Activated CD4-positive, alpha-beta T cell treated with anti-CD3 and anti-CD28 coated beads, Interleukin-2, Interleukin-6, amounts not matched to agents 100 ng/mL and 50 ng/mL, durations not matched to agents 16 hours and 8 hours (primary cell): ENCODE measurements at regions not wholly inside any gene's neighbourhood (a gene's known extent, or its start where the extent isn't known, plus 50 kb on each side); places are given as distances from the start of the nearest gene placed in this dataset.

ENCODE experiments used
- DNase-seq: peaks from one replicate; pipeline ENCODE4 v3.0.0-alpha.2; 2020

GRCh38 chr10:105494944-105495343 lies 853.9 kb downstream of the SORCS3 start:
- DNase-seq: no peak

GRCh38 chr10:105494303-105494702 lies 853.2 kb downstream of the SORCS3 start:
- no peak for DNase-seq

DNA sequence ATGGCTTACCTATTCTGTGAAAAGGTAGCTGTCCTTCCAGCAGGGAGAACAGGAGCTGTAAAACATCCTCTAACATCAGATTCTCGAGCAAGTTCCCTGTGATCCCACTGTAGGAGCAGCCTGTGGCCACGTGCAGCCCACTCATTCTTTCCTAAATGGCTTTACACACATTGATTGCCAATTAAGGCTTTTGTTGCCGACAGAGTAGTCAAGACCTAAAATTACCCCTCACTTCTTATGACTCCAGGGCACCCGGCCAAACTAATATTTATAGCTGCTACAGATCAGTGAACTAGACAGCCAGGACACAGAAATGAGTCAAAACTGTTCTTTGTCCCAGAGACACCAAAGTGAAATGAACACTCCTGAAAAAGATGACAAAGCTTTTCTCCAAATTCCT lies 832.1 kb downstream of the SORCS3 start:
- no peak for DNase-seq

GRCh38 chr10:105468759-105469158 lies 827.7 kb downstream of the SORCS3 start:
- no peak for DNase-seq

- no peak for DNase-seq
Measured at GRCh38 chr10:105466521-105466920, 825.4 kb downstream of the SORCS3 start.

GRCh38 chr10:105434970-105435369 lies 793.9 kb downstream of the SORCS3 start:
- DNase-seq: no peak

GRCh38 chr10:105413997-105414396 lies 772.9 kb downstream of the SORCS3 start:
- no peak for DNase-seq

GRCh38 chr10:105409370-105409769 lies 768.3 kb downstream of the SORCS3 start:
- DNase-seq: no peak

- no peak for DNase-seq
Measured at GRCh38 chr10:105406488-105406887, 765.4 kb downstream of the SORCS3 start.

DNA sequence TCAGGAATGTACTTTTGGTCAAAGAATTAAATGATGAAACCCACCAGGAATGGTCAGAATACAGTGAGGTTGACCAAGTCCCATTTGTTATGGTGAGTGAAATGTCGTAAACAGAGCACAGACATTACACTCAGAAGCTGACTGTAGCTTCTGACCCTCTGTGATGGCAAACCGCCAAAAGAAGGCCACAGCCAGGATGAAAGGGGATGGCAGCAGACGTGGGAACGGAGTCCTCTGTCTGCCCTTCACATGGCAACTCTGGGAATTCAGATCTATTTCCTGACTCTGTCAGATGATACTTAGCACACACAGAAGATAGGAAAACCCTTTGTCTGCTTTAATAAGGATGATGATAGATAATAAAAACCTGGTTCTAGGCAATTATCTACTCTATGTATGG lies 757.1 kb downstream of the SORCS3 start:
- DNase-seq: no peak

DNA sequence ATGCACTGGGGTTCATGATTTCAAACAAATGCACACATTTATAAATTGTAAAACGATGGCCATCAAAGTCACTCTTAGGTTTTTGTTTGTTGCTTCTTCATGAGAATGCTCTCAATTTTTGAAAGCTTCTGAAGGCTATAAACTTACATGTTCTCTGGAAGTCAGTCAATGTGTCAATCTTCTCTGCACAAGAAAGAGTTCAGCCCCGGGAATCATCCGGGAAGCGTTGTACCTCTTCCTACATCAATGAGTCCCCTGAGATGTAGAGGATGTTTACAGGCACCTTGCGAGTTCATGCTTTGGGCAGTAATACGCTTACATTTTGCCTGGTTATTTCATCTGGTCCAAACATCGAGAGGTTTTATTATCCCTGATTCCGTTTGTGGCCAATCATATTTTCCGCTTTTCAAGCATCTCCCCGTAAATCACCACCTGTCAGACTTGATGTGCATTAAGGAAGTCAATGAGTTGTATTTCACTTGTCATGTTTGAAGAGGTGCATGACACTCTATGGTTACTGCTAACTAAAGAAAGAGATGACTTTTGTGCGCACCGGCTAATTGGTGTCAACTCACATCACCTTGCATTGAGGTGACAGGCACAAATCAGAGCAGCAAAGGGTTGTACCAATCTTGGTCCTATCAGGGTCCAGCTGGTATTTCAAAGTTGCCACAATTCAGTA lies 750.7 kb downstream of the SORCS3 start:
- DNase-seq: no peak

DNA sequence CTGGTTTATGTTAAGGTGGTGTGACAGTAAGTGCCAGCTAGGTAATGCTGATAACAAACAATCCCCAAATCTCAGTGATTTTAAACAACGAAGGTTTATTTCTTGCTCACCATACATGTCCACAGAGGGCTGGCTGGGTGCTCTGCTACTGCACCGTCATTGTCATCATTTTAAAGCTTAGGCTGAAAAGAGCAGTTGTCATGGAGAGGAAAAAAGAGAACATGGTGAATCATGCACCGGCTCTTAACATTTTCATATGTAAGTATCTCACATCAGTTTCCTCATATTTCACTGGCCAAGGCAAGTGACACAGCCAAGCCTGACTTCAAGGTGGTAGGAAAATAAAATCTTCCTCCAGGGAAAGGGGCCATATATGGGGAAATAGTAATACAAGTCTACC lies 746.9 kb downstream of the SORCS3 start:
- no peak for DNase-seq

- DNase-seq: no peak
Measured at GRCh38 chr10:105383978-105384377, 742.9 kb downstream of the SORCS3 start.

DNA sequence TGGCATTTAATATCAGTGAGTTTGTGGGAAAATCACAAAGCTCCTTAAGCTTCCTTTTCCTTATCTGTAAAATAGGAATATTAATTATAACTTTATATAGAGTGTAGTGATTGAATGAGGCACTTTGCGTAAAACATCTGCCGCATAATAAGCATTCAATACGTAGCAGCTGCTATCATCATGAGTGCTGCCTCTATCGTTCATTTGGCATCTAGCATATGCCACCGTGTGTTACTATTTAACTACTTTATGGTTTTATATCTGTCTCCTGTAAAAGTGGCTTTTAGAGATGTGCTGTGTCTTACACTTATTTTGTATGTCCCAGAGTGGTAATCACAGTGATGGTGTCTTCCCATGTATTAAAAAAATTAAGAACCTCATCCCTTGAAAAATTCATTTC lies 729.6 kb downstream of the SORCS3 start:
- DNase-seq: no peak

GRCh38 chr10:105359708-105360107 lies 718.6 kb downstream of the SORCS3 start:
- no peak for DNase-seq

GRCh38 chr10:105358911-105359310 lies 717.8 kb downstream of the SORCS3 start:
- DNase-seq: no peak

GRCh38 chr10:105356626-105357025 lies 715.5 kb downstream of the SORCS3 start:
- DNase-seq: no peak

DNA sequence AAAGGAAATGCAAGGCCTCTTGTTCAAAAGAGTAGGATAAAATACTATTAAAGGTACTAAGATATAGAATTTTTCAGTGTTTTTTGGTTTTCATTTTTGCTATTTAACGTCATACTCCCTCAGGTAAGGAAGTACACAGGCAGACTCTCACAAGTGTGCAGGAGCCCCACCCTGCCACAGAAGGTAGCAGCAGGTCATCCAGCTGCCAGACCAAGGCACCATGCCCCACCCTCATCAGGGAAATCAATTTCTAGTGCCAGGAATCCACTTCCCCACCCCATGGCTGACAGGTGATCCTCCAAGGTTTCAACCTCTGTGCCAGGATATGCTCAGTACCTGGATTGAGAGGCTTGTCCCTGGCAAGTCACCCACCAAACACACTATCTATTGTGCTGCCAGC lies 712.9 kb downstream of the SORCS3 start:
- no peak for DNase-seq

GRCh38 chr10:105352827-105353226 lies 711.7 kb downstream of the SORCS3 start:
- no peak for DNase-seq

GRCh38 chr10:105352281-105352680 lies 711.2 kb downstream of the SORCS3 start:
- no peak for DNase-seq

DNA sequence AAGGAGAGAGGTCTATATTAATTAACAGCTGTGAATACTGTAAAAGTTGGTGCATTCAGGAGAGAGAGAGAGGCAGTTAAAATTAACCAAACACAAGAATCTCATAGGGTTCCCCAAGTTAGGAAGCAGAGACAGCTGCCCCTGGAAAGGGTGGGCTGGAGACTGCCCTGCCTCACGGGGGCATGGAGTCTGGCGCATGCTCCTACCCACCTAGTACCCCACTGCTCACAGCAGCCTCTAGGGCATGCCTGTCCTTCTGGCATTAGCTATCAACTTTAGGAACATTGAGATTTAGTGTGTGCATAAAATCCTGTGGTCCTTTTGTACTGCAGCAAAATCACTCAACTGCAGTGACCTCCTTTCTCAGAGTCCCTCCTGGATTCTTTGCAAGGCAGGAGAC lies 710.1 kb downstream of the SORCS3 start:
- DNase-seq: no peak

DNA sequence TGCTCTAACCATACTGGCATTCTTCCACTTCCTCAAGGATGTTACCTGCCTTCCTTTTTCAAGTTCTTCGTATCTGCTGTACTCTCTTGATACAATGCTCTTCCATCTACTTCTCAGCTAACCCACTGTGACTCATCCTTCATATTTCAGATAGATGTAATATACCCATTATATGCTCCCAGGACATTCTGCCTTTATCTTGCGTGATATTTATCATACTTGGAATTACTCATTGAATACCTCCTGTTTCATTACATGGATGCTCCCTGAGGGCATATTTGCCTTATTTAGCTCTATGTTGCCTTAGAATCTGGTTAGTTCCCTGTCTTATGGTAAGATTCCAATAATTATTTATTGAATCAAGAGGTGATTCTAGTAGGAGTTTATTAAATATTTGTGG lies 706.4 kb downstream of the SORCS3 start:
- no peak for DNase-seq

DNA sequence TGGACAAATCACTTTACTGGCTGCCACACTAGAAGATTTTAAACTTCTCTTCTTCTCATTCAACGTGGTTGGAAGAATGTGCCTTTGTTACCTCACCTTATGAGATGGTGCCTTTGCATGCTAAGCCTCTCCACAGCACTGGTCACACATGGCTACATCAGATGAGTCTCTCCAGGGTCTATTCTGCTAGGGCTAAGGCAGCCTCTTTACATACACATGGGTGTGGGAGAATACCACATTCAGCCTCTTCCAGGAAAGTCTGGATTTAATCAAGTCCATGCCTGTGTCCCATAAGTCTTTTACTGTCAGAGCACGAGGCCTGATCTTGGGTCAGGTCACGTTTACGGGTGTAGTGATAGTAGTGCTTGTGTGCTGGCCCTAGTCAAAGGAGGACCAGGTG lies 701.5 kb downstream of the SORCS3 start:
- DNase-seq: no peak

- no peak for DNase-seq
Measured at GRCh38 chr10:105339669-105340068, 698.6 kb downstream of the SORCS3 start.

- DNase-seq: no peak
Measured at GRCh38 chr10:105328503-105329133, 687.5 kb downstream of the SORCS3 start.
